IPS-NIHi7 (cell line): ENCODE measurements at regions not wholly inside any gene's neighbourhood (a gene's known extent, or its start where the extent isn't known, plus 50 kb on each side); places are given as distances from the start of the nearest gene placed in this dataset.
"Not testable (repeated sequence)": the region's sequence is repeated elsewhere in the genome, so short reads cannot be mapped to it uniquely, and the experiment has no call there.

ENCODE experiments used
- DNase-seq: peaks from one replicate; pipeline ENCODE4 v3.0.0; 2012; ENCODE audit warnings: mixed read lengths; ENCODE audit errors: extremely low spot score

DNA sequence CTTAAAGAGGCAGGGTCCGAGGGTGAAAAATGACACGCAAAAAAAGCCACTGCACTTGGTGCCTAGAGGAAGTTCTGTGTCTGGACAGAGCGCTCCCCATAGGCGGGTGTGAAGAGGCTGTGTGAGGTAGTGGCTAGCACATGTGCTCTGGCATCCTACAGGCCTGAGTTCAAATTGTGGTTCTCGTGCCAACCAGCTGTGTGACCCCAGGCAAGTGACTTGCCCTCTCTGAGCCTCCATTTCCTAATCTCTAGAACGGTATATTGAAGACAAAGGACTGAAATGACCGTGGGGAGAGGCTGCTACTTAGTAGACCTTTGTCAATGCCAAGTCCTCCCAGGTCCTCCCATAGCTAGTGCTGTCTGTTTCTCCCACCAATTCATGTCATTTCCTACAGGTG, 79.1 kb upstream of the MYL10 start:
- no peak for DNase-seq

- DNase-seq: no peak
These were observed 83.6 kb upstream of the MYL10 start for GRCh38 chr7:101712652-101713051.

DNA sequence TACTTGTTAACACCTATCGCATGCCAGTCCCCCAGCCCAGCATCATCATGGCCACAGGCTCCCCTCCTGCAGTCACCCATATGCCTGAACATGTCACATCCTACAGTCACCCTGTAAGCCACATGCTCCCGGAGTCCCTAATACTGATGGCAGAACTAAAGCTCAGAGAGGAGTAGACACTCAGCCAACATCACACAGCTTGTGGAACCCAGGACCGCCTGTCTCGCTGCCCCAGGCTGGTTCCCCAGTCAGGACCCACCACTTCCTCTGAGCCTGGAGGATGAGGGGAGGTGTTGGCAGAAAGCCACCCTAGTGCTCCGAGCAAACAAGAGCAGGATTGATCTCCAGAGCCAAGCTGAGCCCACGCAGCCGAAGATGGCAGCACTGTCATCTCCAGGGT, 85.0 kb upstream of the MYL10 start:
- DNase-seq: no peak

GRCh38 chr7:101717628-101718357, 88.7 kb upstream of the MYL10 start:
- no peak for DNase-seq

DNA sequence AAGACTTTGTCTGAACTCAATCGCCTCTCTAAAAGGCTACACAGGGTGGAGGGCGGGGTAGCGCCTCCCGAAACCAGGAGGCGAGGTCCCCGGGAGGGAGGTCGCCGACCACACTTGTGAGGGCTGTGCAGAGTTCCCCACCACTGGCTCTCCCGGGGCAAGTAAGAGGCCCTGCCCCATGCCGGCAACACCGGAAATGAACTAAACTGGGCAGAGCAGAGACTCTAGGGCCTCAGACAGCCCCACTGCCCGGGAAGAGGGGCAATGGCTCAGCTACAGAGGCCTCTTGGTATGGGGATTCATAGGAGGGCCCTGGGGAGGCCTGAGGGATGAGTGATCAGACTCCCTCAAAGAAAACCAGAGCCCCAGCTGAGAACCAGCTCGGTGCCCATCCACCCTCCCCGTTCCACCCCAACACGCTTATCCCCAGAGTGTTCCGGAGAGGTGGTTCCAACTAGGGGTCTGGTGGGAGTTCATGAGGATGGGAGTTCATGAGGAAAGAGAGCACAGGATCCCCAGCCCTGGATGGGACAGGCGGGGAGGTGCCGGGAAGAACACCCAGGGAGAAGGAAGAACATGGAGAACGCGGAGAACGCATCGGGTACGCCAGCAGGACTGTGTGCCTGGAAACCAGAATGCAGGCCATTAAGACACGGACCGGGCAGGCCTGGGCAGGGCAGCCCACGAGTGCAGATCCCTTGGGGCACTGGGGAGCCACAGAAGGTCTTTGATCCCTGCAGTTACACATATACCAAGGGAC, 89.4 kb upstream of the MYL10 start:
- DNase-seq: no peak

DNA sequence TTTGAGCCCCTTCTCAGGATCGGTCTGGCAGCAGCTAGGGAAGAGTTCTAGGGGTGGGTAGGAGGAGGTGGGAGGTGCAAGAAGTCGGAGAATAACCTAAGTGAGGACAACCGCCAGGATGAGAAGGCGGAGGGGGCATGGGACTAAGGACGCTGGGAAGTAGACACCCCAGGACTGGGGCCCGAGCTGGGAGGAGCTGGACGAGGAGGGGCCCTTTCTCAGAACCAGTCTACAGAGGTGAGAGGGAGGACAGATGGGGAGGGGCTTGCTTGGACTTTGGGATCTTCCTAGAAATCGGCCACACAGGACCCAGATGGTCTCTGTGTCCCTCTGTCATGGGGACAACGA, 90.0 kb upstream of the MYL10 start:
- DNase-seq: no peak

DNA sequence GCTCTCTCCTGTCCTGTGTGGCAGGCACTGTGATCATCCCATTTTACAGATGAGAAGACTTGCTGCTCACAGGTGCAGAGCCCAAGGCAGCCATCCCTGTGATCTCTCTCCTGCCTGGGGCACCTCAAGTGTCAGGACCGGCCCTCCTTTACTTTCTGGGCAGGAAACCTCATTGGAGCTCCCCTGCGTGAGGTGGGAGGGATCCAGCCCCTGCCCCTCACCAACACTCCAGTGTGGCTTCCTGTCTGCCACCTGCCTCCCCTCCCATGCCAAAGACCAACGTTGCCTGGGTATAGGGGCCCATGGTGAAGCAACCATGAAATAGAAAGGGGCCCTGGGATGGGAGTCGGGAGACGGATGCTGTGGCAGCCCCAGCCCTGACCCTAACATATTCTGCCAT, 91.2 kb upstream of the MYL10 start:
- DNase-seq: no peak

GRCh38 chr7:101722247-101722646, 93.2 kb upstream of the MYL10 start:
- no peak for DNase-seq

DNA sequence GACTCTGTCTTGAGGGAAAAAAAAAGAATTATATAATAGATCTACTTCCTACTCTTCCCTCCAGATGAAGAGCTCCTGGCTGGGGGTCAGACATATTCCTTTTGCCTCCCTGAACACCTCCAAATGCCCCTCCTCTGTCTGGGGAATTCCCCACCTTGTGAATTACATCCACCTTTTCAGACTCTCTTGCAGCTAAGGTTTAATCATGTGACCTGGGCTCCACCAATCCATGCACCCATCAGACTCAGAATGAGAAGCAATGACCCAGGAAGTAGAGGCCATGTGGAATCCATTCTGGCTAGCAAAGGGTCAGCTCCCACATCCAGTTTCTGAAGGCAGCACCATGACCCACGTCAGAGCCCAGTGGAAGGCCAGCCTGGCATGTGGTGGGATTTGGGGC, 93.6 kb upstream of the CUX1 start:
- no peak for DNase-seq

DNA sequence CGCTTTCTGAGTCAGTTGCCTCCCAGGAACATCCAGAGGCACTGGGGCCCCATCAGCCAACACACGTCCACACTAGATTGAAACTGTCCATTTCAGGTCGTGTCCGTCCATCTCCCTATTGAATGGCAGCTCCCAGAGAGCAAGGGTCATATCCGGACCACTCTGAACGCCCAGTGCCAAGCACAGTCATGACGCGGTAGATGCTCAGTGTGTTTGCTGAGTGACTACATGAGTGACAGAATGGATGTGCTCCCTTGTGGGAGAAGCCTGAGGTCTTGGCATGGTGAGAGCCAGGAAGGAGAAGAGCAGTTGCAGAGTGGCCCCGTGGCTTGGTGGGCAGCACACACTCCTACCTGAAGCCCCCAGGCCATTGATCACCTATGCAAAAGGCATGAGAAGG, 92.5 kb upstream of the CUX1 start:
- DNase-seq: no peak

DNA sequence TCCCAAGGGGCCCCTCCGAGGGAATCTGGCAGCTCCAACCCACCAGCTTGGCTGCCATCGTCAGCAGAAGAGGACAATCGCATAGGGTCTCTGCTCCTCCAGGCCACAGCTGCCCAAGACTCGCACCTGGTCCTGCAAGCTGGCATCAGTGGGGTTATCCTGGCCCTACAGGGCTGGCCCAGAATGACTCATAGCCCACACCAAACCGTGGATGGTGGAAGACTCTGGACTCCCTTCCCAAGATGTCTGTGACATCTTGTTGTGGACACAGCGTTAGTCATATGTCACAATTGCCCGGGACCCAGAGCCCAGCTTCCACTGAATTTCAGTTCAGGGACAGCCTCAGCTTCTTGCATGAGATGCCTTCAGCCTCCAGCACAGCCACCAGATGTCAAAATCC, 91.5 kb upstream of the CUX1 start:
- DNase-seq: no peak

- DNase-seq: no peak
These were observed 90.2 kb upstream of the CUX1 start for GRCh38 chr7:101727184-101727583.

- no peak for DNase-seq
These were observed 89.3 kb upstream of the CUX1 start for GRCh38 chr7:101728128-101728527.

DNA sequence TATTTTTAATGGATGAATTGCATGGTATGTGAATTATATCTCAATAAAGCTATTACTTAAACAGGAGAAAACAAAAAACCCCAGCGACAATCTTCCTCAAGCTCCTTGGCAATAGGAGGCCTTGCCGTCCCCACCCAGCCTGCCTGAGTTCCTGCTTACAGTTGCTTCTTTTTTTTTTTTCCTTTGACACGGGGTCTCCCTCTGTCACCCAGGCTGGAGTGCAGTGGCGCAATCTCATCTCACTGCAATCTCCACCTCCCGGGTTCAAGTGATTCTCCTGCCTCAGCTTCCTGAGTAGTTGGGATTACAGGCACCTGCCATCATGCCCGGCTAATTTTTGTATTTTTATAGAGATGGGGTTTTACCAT, 88.6 kb upstream of the CUX1 start:
- DNase-seq: not testable (repeated sequence)

DNA sequence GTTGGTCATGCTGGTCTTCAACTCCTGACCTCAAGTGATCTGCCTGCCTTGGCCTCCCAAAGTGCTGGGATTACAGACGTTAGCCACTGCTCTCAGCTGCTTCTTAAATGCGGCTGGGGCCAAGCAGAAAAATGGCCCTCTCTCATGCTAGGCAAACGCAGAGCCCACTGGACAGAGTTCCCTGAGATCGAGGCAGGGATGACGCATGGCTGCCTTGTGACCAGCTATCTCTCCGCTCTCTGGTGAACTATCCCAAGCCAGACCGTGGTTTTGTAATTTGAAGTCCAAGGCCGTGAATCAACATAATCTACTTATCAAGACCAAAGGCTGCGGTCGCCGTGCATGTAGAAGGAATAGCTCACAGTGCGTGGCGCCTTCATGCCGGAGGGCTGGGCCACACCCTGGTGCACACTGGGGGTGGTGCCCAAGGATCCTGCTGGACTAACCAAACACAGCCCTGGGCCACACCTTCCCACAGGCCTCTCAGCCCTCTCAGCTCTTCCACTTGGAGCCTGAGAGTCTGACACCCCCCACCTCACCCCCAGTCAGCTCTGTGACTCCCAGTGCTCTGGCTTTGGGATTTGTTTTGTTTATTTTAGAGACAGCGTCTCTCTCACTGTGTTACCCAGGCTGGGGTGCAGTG, 88.1 kb upstream of the CUX1 start:
- DNase-seq: no peak

- no peak for DNase-seq
These were observed 85.8 kb upstream of the CUX1 start for GRCh38 chr7:101731502-101732084.

DNA sequence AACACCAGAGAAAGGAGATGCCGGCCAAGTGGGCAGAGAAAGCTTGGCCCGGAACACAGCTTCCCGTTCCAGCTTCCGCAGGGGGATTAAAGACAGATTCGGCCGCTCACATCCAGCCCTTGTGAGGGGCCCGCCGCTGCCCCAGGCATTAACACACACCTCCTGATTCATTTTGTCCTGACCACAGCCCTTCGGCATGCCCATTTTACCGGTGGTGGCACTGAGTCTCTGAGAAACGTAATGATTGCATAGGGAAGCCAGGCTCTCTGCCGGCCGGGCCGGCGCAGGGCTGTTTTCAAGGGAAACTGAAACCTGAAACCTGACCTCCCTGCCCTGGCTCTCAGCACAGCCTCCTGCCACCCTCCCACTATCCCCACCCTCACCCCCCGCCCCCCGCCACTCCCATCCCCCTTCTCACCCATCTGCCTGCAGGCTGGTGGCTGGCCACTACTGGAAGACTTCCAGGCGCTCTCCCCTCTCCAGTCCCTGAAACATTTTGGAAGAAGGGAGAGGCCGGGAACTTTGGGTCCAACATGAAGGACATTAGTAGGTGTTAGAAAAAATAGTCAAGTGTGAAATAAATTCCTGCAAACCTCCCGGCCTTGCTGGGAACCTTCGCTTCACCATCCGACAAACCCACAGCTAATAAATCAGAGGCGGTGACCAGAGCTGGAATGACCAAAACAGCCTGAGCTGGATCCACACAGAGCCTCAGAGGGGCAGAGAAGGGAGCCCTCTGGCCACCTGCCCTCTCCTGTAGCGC, 83.5 kb upstream of the CUX1 start:
- DNase-seq: peak; percentile 93

GRCh38 chr7:101736084-101736483, 81.3 kb upstream of the CUX1 start:
- no peak for DNase-seq

GRCh38 chr7:101739775-101740398, 77.5 kb upstream of the CUX1 start:
- no peak for DNase-seq

DNA sequence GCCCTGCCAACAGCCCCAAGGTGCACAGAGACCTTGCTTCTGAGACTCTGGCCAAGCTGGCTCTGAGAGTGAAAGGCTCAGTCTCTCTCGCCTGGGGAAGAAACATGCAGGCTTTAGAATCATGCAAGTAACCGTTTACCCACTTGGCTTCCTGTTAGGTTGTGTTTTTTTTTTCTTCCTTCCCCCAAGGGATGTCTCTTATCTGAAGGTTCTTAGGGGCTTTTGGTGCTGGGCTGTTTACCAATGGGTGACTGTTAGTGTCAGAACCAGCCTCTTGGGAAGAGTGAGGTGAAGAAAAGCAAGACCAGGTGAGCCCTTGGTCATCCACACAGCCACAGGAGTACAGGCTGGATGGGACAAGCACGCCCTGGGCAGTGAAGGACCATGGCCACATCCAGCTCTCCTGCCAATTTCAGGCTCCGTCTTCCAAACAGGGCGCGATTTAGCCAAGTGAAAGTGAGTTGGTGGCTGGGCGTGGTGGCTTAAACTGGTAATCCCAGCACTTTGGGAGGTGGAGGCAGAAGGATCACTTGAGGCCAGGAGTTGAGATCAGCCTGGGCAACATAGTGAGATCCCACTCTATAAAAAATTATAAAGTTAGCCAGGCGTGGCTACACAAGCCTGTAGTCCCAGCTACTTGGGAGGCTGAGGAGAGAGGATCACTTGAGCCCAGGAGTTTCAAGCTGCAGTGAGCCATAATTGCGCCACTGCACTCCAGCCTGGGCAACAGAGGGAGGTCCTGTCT, 76.3 kb upstream of the CUX1 start:
- no peak for DNase-seq
